H1 (cell line): ENCODE measurements at regions not wholly inside any gene's neighbourhood (a gene's known extent, or its start where the extent isn't known, plus 50 kb on each side); places are given as distances from the start of the nearest gene placed in this dataset.

Source experiments
- CTCF ChIP-seq, 3 experiments: IDR thresholded peaks; 1 replicate in 2 of 3; 2 replicates in 1 of 3; pipeline versions ENCODE4 v1.5.1 to v1.6.1; 2011; ENCODE audit warnings: low read length in 3 of 3, mild to moderate bottlenecking in 3 of 3, inconsistent platforms in 2 of 3, low read depth in 1 of 3, moderate library complexity in 1 of 3; ENCODE audit not compliant: insufficient read depth in 1 of 3; ENCODE audit errors: control extremely low read depth in 1 of 3
- KDM4A ChIP-seq: IDR thresholded peaks from one replicate; pipeline ENCODE4 v1.7.1; 2012; ENCODE audit warnings: low read depth, mild to moderate bottlenecking, moderate library complexity, low read length, inconsistent platforms; ENCODE audit not compliant: severe bottlenecking
- ZNF274 ChIP-seq: IDR thresholded peaks from 2 replicates; pipeline ENCODE4 v1.7.0; 2012; ENCODE audit warnings: low read length, borderline replicate concordance; ENCODE audit errors: extremely low read depth

GRCh38 chr2:136496966-136497365 is 268.4 kb upstream of the THSD7B start (continued):
- TF ChIP-seq ZNF274 (no peak), KDM4A (no peak), CTCF (IDR thresholded peaks at IDR 0.05; ENCODE audit: control extremely low read depth in 1 of 3, insufficient read depth in 1 of 3, low read depth in 1 of 3, low read length in 3 of 3) (no peak)
- TF ChIP-seq, all 59 proteins: peak for 0
